ENCODE measurements at regions not wholly inside any gene's neighbourhood (a gene's known extent, or its start where the extent isn't known, plus 50 kb on each side); places are given as distances from the start of the nearest gene placed in this dataset.

GRCh38 chr7:35331730-35332678, 78.1 kb upstream of the TBX20 start:
- TF ChIP-seq, protein P1, sequence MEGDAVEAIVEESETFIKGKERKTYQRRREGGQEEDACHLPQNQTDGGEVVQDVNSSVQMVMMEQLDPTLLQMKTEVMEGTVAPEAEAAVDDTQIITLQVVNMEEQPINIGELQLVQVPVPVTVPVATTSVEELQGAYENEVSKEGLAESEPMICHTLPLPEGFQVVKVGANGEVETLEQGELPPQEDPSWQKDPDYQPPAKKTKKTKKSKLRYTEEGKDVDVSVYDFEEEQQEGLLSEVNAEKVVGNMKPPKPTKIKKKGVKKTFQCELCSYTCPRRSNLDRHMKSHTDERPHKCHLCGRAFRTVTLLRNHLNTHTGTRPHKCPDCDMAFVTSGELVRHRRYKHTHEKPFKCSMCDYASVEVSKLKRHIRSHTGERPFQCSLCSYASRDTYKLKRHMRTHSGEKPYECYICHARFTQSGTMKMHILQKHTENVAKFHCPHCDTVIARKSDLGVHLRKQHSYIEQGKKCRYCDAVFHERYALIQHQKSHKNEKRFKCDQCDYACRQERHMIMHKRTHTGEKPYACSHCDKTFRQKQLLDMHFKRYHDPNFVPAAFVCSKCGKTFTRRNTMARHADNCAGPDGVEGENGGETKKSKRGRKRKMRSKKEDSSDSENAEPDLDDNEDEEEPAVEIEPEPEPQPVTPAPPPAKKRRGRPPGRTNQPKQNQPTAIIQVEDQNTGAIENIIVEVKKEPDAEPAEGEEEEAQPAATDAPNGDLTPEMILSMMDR (IDR thresholded peaks at IDR 0.05; ENCODE audit: insufficient read depth, low read depth, low read length), result no peak
- no peak for TF ChIP-seq EZH2 (IDR thresholded peaks at IDR 0.05; ENCODE audit: insufficient read depth, low read length)
